ENCODE measurements at regions not wholly inside any gene's neighbourhood (a gene's known extent, or its start where the extent isn't known, plus 50 kb on each side); places are given as distances from the start of the nearest gene placed in this dataset.

DNA sequence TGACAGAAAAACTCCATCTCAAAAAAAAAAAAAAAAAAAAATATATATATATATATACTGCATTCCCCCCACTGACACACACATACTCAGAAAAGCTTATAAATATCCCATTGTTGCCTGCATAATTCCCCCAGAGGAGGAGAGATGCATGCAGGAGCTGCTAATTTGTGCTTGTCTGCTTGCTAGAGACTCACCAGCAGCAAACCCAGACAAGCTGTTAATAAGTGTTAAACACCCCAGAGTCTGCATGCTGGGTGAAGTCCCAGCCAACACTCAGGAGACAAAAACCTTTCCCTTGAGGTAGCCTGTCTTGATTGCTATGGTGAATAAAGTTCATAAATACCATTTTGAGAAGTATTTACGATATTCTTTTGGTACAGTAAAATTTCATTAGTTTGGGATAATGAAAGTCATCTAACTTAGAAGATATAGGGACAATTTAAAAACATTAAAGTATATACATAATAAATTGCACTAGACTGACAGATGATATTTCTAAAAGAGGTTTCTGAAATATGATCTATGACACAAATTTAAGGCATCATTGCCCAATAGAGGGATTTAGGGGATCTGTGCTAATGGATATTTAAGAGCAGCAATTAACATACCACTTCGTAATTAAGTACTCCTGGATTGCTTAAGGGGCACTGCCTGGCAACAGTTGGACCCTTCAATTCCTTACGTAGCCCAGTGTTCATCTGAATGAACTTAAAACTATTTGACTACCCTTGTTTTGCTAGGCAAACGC lies 400.0 kb upstream of the C2CD4B start:
- TF ChIP-seq, protein P1, sequence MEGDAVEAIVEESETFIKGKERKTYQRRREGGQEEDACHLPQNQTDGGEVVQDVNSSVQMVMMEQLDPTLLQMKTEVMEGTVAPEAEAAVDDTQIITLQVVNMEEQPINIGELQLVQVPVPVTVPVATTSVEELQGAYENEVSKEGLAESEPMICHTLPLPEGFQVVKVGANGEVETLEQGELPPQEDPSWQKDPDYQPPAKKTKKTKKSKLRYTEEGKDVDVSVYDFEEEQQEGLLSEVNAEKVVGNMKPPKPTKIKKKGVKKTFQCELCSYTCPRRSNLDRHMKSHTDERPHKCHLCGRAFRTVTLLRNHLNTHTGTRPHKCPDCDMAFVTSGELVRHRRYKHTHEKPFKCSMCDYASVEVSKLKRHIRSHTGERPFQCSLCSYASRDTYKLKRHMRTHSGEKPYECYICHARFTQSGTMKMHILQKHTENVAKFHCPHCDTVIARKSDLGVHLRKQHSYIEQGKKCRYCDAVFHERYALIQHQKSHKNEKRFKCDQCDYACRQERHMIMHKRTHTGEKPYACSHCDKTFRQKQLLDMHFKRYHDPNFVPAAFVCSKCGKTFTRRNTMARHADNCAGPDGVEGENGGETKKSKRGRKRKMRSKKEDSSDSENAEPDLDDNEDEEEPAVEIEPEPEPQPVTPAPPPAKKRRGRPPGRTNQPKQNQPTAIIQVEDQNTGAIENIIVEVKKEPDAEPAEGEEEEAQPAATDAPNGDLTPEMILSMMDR (IDR thresholded peaks at IDR 0.05) = no peak
- no peak for TF ChIP-seq POLR2A (IDR thresholded peaks at IDR 0.05)

All from heart left ventricle (tissue), 13 donors.